H9 (cell line): ENCODE measurements at regions not wholly inside any gene's neighbourhood (a gene's known extent, or its start where the extent isn't known, plus 50 kb on each side); places are given as distances from the start of the nearest gene placed in this dataset.

Source experiments
- DNase-seq: peaks from one replicate; pipeline ENCODE4 v3.0.0-alpha.2; 2017
- H2AFZ ChIP-seq: one replicate; pipeline ENCODE4 v1.6.1; 2013; ENCODE audit warnings: mild to moderate bottlenecking, low read length, control low read depth, moderate library complexity
- H2AK5ac ChIP-seq: 2 replicates; pipeline ENCODE4 v1.6.1; 2013; ENCODE audit warnings: low read length, control low read depth, mixed read lengths; ENCODE audit not compliant: insufficient read length
- H2BK120ac ChIP-seq: one replicate; pipeline ENCODE4 v1.6.1; 2013; ENCODE audit warnings: low read depth, mild to moderate bottlenecking, low read length, control low read depth, inconsistent platforms; ENCODE audit not compliant: poor library complexity, severe bottlenecking
- H2BK12ac ChIP-seq: 2 replicates; pipeline ENCODE4 v1.6.1; 2013; ENCODE audit warnings: low read length, control low read depth, mixed read lengths, low read depth; ENCODE audit not compliant: insufficient read length
- H2BK15ac ChIP-seq: 2 replicates; pipeline ENCODE4 v1.6.1; 2013; ENCODE audit warnings: low read depth, low read length, control low read depth
- H2BK20ac ChIP-seq: one replicate; pipeline ENCODE4 v1.6.1; 2013; ENCODE audit warnings: low read depth, mild to moderate bottlenecking, low read length, control low read depth, inconsistent platforms; ENCODE audit not compliant: poor library complexity, severe bottlenecking
- H2BK5ac ChIP-seq: 2 replicates; pipeline ENCODE4 v1.6.1; 2013; ENCODE audit warnings: low read length, control low read depth, mixed read lengths; ENCODE audit not compliant: insufficient read length
- H3K14ac ChIP-seq: 2 replicates; pipeline ENCODE4 v1.6.1; 2013; ENCODE audit warnings: low read length, control low read depth; ENCODE audit not compliant: insufficient read depth
- H3K18ac ChIP-seq: 2 replicates; pipeline ENCODE4 v1.6.1; 2013; ENCODE audit warnings: low read depth, mild to moderate bottlenecking, mixed read lengths, low read length, control low read depth; ENCODE audit not compliant: insufficient read length
- H3K23ac ChIP-seq: 2 replicates; pipeline ENCODE4 v1.6.1; 2013; ENCODE audit warnings: low read length, control low read depth, mixed read lengths, low read depth; ENCODE audit not compliant: insufficient read length
- H3K23me2 ChIP-seq: 2 replicates; pipeline ENCODE4 v1.6.1; 2013; ENCODE audit warnings: low read depth, mild to moderate bottlenecking, mixed read lengths, low read length, control low read depth; ENCODE audit not compliant: insufficient read length, poor library complexity, severe bottlenecking
- H3K27ac ChIP-seq: 2 replicates; pipeline ENCODE4 v1.5.1; 2013; ENCODE audit warnings: low read length, control low read depth, mixed read lengths, low read depth; ENCODE audit not compliant: insufficient read length
- H3K27me3 ChIP-seq: 2 replicates; pipeline ENCODE4 v1.6.1; 2013; ENCODE audit warnings: low read length, control low read depth, inconsistent platforms; ENCODE audit not compliant: insufficient read depth
- H3K4ac ChIP-seq: 2 replicates; pipeline ENCODE4 v1.6.1; 2013; ENCODE audit warnings: low read depth, mild to moderate bottlenecking, control low read depth, inconsistent platforms, low read length, moderate library complexity
- H3K4me1 ChIP-seq: 2 replicates; pipeline ENCODE4 v1.6.1; 2013; ENCODE audit warnings: low read length, control low read depth, inconsistent platforms; ENCODE audit not compliant: insufficient read depth
- H3K4me2 ChIP-seq: 2 replicates; pipeline ENCODE4 v1.6.1; 2013; ENCODE audit warnings: low read length, control low read depth, mixed read lengths; ENCODE audit not compliant: insufficient read length, insufficient read depth
- H3K56ac ChIP-seq: 2 replicates; pipeline ENCODE4 v1.6.1; 2013; ENCODE audit warnings: low read depth, mild to moderate bottlenecking, mixed read lengths, low read length, control low read depth; ENCODE audit not compliant: insufficient read length
- H3K79me1 ChIP-seq: 2 replicates; pipeline ENCODE4 v1.6.1; 2013; ENCODE audit warnings: low read depth, mild to moderate bottlenecking, moderate library complexity, low read length, control low read depth, inconsistent platforms; ENCODE audit not compliant: insufficient read depth, poor library complexity, severe bottlenecking
- H3K79me2 ChIP-seq: 2 replicates; pipeline ENCODE4 v1.6.1; 2013; ENCODE audit warnings: low read length, control low read depth, inconsistent platforms; ENCODE audit not compliant: insufficient read depth
- H3K9ac ChIP-seq: 2 replicates; pipeline ENCODE4 v1.6.1; 2013; ENCODE audit warnings: low read length, control low read depth, mixed read lengths; ENCODE audit not compliant: insufficient read length; ENCODE audit errors: extremely low read depth
- H3K9me3 ChIP-seq: one replicate; pipeline ENCODE4 v1.6.1; 2013; ENCODE audit warnings: low read depth, low read length, inconsistent platforms; ENCODE audit not compliant: control insufficient read depth
- H3T11ph ChIP-seq: one replicate; pipeline ENCODE4 v1.6.1; 2013; ENCODE audit warnings: mild to moderate bottlenecking, low read length, control low read depth, inconsistent platforms
- H4K20me1 ChIP-seq: one replicate; pipeline ENCODE4 v1.6.1; 2013; ENCODE audit not compliant: control insufficient read depth, insufficient read length, insufficient read depth
- H4K5ac ChIP-seq: 2 replicates; pipeline ENCODE4 v1.6.1; 2013; ENCODE audit warnings: low read depth, mild to moderate bottlenecking, mixed read lengths, low read length, control low read depth; ENCODE audit not compliant: insufficient read length
- H4K8ac ChIP-seq: replicated peaks from 2 replicates; pipeline ENCODE4 v1.6.1; 2013; ENCODE audit warnings: low read length, control low read depth, mixed read lengths, low read depth; ENCODE audit not compliant: insufficient read length
- H4K91ac ChIP-seq: 2 replicates; pipeline ENCODE4 v1.6.1; 2013; ENCODE audit warnings: low read depth, mild to moderate bottlenecking, moderate library complexity, mixed read lengths, low read length, control low read depth; ENCODE audit not compliant: insufficient read length
- H3K27ac Mint-ChIP-seq, 3 experiments: 2 replicates in 2 of 3; 3 replicates in 1 of 3; pipeline ENCODE4 v1.8.0; 2020 to 2021; ENCODE audit warnings: mixed read lengths in 3 of 3, mild to moderate bottlenecking in 1 of 3, moderate library complexity in 1 of 3
- H3K27me3 Mint-ChIP-seq: 2 replicates; pipeline ENCODE4 v1.8.0; 2021; ENCODE audit warnings: low read depth, mild to moderate bottlenecking, moderate library complexity, mixed read lengths
- H3K36me3 Mint-ChIP-seq, 3 experiments: 2 replicates in 2 of 3; 3 replicates in 1 of 3; pipeline ENCODE4 v1.8.0; 2020 to 2021; ENCODE audit warnings: low read depth in 3 of 3, mixed read lengths in 3 of 3; ENCODE audit not compliant: insufficient read depth in 1 of 3
- H3K4me1 Mint-ChIP-seq, 2 experiments: 2 replicates each; pipeline ENCODE4 v1.8.0; 2020; ENCODE audit warnings: mixed read lengths in 2 of 2
- H3K4me3 Mint-ChIP-seq, 2 experiments: 2 replicates in 1 of 2; 3 replicates in 1 of 2; pipeline ENCODE4 v1.8.0; 2020 to 2021; ENCODE audit warnings: mild to moderate bottlenecking in 2 of 2, mixed read lengths in 2 of 2, moderate library complexity in 1 of 2
- H3K9me3 Mint-ChIP-seq, 2 experiments: 2 replicates in 1 of 2; 3 replicates in 1 of 2; pipeline ENCODE4 v1.8.0; 2020; ENCODE audit warnings: mild to moderate bottlenecking in 2 of 2, mixed read lengths in 2 of 2, moderate library complexity in 1 of 2
- CTCF ChIP-seq: fragments of 200-600 bp; sonication (generic); conservative IDR thresholded peaks from 3 replicates; pipeline ENCODE4 v1.8.0; 2021; ENCODE audit warnings: antibody characterized with exemption, mild to moderate bottlenecking
- WGBS: extraction: QIAGEN DNeasy Blood & Tissue Kit; methylation state at CpG from one replicate; pipeline ENCODE4 v1.1.7; 2013; ENCODE audit warnings: missing lambda C conversion rate, low lambda C conversion rate, mixed read lengths; ENCODE audit not compliant: insufficient read length; ENCODE audit errors: extremely low coverage; 5-methylcytosine and 5-hydroxymethylcytosine counted together

- no peak overlapping the region for H2BK20ac ChIP-seq
- H2AFZ ChIP-seq: no peak overlapping the region
- 0 out of 2 replicates have a peak, but pooled peaks cover 1% of the 10 kb centered on the region for H3K4me1 ChIP-seq
- WGBS: no CpG with 5 or more reads among the region's 2 CpGs
- H3K27ac Mint-ChIP-seq: no peak overlapping the region
- H4K91ac ChIP-seq: no peak overlapping the region
- no peaks in the 10 kb centered on the region for H3K23me2 ChIP-seq
- H4K5ac ChIP-seq: no peak overlapping the region
- H3K4me2 ChIP-seq: no peak overlapping the region
- H2BK12ac ChIP-seq: no peak overlapping the region
- no peak overlapping the region for H4K8ac ChIP-seq
- DNase-seq: no peak
- peaks cover 5 to 18% (median 7%) of the 10 kb centered on the region in 3 experiments for H3K36me3 Mint-ChIP-seq
- no peak overlapping the region for H3K4ac ChIP-seq
- H2BK120ac ChIP-seq: no peak overlapping the region
- no peak overlapping the region for H2AK5ac ChIP-seq
- peaks cover 5% of the 10 kb centered on the region for H3K9me3 ChIP-seq
- H3K27me3 Mint-ChIP-seq: 0 out of 2 replicates have a peak, but pooled peaks cover 1% of the 10 kb centered on the region
- H3K27ac ChIP-seq: no peak overlapping the region
- H3T11ph ChIP-seq: no peak overlapping the region
- peaks cover 13 to 23% of the 10 kb centered on the region in 2 experiments for H3K9me3 Mint-ChIP-seq
- no peak overlapping the region for H3K4me3 Mint-ChIP-seq
- no peaks in the 10 kb centered on the region for H3K27me3 ChIP-seq
- H3K9ac ChIP-seq: no peak overlapping the region
- no peak for TF ChIP-seq CTCF
- no peak overlapping the region for H3K14ac ChIP-seq
- no peaks in the 10 kb centered on the region for H3K79me2 ChIP-seq
- H3K23ac ChIP-seq: no peak overlapping the region
- H3K4me1 Mint-ChIP-seq: peaks cover 10 to 19% of the 10 kb centered on the region in 2 experiments
- peaks cover 2% of the 10 kb centered on the region for H4K20me1 ChIP-seq
- H3K18ac ChIP-seq: no peak overlapping the region
- no peak overlapping the region for H3K56ac ChIP-seq
- no peak overlapping the region for H2BK15ac ChIP-seq
- no peaks in the 10 kb centered on the region for H3K79me1 ChIP-seq
- H2BK5ac ChIP-seq: no peak overlapping the region
Measured at GRCh38 chr1:177802304-177802703, 167.6 kb downstream of the SEC16B start.
